ENCODE measurements at regions not wholly inside any gene's neighbourhood (a gene's known extent, or its start where the extent isn't known, plus 50 kb on each side); places are given as distances from the start of the nearest gene placed in this dataset.

GRCh38 chr6:99841297-99841696 lies 152.7 kb downstream of the MCHR2 start:
- intact Hi-C loops (cut with DNase I): no loop called here
- DNase-seq (ENCODE audit: missing footprints): no peak
- ATAC-seq: no peak

GRCh38 chr6:99846006-99846405 lies 148.0 kb downstream of the MCHR2 start:
- DNase-seq (ENCODE audit: missing footprints) (no peak), ATAC-seq (no peak)
- intact Hi-C loops (cut with DNase I): no loop called here

- no peak for ATAC-seq
- intact Hi-C loops (cut with DNase I): no loop called here
Observed at GRCh38 chr6:99850841-99851240, 143.2 kb downstream of the MCHR2 start.

GRCh38 chr6:99852031-99852430 lies 142.0 kb downstream of the MCHR2 start:
- ATAC-seq (no peak), DNase-seq (ENCODE audit: missing footprints) (no peak)
- intact Hi-C loops (cut with DNase I): no loop called here

More at GRCh38 chr6:99850841-99851240, 143.2 kb downstream of the MCHR2 start:
- DNase-seq (ENCODE audit: missing footprints): no peak

- intact Hi-C loops (cut with DNase I): no loop called here
- no peak for DNase-seq (ENCODE audit: missing footprints)
- no peak for ATAC-seq
Observed at GRCh38 chr6:99867026-99867425, 127.0 kb downstream of the MCHR2 start.

- DNase-seq (ENCODE audit: missing footprints): peak; percentile 86
- peak; percentile 59 for ATAC-seq
- intact Hi-C loops (cut with DNase I): loop anchor here (2.0 kb wide), 1 partner anchor 229 kb away; no protein-coding TSS in a partner anchor
Observed at GRCh38 chr6:99868074-99868702, 125.8 kb downstream of the MCHR2 start.
